ENCODE measurements at regions not wholly inside any gene's neighbourhood (a gene's known extent, or its start where the extent isn't known, plus 50 kb on each side); places are given as distances from the start of the nearest gene placed in this dataset.
"Not testable (repeated sequence)": the region's sequence is repeated elsewhere in the genome, so short reads cannot be mapped to it uniquely, and the experiment has no call there.

DNA sequence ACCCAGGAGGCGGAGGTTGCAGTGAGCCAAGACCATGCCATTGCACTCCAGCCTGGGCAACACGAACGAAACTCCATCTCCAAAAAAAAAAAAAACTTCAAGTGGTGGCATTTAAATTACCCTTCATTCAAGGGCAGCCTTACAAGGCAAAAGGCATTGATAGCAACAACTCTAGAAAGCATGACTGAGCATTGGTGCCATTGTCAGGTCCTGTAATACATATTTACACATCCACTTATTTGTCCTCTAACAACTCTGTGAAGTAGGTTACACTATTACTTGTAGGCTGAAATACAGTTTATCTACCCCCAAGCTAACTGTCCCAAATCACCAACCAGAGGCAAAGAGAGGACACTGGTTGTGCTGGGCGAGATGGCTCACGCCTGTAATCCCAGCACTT is 52.7 kb upstream of the LARP1 start:
- no peak for DNase-seq

DNA sequence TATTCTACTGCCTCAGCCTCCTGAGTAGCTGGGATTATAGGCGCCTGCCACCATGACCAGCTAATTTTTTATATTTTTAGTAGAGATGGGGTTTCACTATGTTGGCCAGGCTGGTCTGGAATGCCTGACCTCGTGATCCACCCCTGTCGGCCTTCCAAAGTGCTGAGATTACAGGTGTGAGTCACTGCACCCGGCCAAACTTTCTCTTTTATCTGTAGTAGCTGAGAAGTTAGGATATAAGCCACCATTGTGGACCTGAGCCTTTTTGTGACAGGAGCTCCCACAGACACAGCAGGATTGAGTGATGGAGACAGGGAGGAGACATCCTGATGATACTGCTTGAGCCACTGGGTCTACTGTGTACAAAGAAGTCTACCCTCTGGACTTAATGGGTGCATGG is 53.5 kb upstream of the LARP1 start:
- DNase-seq: not testable (repeated sequence)

DNA sequence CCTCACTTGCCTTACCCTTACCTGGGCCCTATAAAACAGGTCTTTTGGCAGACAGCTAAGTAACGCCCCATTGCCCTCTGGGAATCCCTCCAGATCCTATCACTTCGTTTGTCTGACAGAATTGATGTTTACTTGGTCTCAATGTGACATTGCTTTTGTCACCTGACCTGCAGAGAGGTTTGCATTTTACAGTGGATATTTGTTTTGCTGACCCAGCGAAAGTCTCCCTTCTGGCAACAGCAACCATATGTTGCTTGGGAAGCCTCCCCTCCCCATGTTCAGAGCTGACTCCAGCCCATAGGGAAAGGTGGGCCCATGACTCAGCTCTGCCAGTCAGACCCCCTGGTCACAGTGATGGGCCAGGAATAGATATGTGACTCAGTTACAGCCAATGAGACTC is 54.0 kb upstream of the LARP1 start:
- DNase-seq: no peak

DNA sequence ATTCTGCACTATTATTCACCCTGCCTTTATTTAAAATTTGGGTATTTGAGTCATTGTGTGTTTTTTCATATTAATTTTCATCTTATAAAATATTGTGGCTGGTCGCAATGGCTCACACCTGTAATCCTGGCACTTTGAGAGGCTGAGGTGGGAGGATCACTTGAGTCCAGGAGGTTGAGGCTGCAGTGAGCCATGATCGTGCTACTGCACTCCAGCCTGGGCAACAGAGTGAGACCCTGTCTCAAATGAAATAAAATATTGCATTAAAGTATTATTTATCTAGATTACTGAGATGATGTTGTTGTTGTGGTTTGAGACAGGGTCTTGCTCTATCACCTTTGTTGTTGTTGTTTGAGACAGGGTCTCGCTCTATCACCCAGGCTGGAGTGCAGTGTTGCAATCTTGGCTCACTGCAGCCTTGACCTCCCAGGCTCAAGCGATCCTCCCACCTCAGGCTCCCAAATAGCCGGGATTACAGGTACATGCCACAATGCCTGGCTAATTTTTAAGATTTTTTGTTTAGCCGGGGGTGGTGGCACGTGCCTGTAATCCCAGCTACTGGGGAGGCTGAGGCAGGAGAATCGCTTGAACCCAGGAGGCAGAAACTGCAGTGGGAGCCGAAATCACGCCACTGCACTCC is 54.8 kb upstream of the LARP1 start:
- DNase-seq: not testable (repeated sequence)

DNA sequence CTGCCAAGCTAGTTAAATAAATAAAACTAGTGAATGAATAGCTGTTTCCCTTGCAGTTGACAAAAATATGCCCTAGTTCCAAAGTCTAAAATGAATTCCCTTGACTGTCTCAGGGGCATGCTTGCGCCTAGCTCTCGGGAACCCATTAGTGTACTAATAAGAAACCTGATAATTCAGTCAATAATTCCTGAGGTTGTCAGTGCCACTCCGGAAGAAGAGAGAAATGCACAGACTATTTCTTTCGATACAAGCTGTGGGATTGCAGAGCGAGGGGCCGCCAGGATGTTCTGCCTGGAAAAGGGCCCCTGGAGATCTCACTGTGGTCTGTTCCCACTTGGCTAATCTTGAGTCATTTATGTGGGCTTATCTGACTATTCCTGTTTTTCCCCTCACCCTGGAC is 56.4 kb upstream of the LARP1 start:
- DNase-seq: no peak

DNA sequence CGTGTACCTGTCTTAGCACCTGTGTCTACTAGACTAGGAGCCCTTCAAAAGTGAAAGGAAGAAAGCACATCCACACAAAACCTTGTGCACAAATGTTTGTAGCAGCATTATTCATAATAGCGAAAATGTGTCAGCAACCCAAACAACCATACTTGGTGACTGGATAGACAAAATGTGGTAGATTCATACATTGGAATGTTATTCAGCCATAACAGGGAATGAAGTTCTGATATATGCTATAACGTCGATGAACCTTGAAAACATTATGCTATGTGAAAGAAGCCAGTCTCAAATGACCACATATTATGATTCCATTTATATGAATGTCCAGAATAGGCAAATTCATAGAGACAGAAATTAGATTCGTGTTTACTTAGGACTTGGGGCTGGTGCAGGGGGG is 57.8 kb upstream of the LARP1 start:
- DNase-seq: no peak

DNA sequence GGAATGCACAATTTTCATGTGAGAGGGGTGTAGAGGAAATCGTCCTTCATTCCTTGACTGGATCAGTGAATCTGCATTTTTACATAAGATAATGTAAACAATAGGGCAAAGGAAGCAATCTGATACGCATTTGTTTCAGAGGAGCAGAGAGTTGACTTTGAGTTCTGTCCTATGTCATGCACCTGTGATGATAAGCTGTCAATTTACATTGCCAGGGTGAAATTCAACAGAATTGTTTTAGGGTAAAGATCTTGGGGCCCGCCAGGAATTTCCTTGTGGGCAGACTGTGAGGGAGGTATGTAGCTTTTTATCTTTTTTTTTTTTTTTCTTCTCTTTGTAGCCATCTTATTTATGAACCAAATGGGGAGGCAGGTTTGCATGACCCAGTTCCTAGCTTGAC is 58.3 kb upstream of the LARP1 start:
- no peak for DNase-seq

DNA sequence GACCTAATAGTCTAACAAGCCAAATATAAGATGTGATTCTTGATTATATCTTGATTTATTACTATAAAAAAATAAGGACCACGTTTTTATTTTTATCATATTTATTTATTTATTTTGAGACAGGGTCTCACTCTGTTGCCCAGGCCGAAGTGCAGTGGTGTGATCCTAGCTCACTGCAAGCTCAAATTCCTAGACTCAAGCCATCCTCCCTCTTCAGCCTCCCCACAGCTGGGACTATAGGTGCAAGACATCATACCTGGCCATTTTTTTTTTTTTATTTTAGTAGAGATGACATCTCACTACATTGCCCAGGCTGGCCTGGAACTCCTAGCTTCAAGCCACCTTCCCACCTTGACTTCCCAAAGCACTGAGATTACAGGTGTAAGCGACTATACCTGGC is 61.0 kb upstream of the LARP1 start:
- DNase-seq: no peak

DNA sequence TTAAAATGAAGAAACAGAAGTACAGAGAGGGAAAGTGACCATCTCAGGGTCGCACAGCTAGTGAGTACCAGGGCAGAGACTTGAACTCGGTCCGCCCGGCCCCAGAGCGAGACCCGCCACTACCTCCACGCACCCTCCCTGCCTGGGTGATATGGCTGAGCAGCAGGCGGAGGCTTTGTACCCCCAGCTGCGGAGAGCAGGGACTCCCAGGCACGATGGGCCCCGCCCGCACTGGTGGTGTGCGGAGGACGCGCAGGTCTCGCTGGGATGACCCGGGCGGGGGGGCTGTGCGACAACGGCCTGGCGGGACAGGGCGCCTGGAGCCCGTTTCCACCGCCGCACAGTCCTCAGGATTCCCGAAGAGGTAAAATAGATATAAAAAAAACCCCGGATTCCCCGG is 64.7 kb upstream of the LARP1 start:
- no peak for DNase-seq

DNA sequence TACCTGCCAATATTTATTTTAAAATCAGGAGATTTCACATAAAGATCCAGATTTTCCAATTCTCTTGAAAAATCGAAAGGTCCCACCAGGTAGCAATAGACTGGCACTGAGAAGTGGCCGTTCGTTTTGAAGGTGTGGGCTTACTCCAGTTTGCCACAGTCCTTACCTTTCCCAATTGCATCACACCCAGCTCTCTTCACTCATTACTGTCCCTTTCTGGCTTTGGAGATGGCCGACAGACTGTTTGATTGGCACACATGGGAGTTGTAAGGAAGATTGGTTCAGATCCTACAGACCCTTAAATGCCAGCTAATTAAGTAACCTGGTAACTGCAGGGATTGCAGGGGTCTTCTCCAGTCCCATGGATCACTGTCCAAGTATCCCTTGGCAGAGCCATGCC is 68.7 kb upstream of the LARP1 start:
- DNase-seq: no peak

DNA sequence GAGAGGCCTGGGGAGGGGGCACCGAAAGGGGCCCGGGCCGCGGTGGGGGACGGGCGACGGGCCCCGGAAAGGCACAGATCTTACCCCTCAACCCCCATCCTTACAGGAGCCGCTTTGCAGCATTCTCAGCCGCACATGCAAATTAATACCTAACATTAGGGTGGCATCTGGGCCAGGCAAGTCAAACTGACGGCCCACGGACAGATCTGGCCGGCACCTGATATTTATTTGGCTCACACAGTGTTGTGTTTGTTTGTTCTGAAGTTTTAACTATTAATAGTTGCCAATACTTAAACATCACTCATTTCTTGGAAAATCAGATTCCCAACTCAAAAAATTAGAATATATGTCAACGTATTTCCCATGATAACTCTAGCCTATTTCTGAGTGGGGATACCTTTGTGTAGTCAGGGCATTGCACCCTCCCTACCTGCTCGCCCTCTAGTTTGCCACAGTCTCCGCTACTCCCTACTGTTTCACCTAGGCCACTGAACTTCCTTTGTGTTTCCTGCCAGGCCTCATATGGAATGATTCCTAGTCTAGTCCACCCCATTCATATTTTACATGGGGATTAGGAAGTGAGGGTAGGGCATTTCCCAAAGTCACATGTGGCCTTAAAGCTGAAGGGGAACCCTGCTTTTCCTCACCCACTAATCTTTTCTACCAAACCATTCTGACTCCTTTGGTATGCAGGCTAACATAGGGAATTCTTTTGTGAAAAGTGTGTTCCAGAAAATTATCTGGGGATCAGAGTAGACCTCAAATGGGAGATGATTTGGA is 71.9 kb upstream of the LARP1 start:
- no peak for DNase-seq

DNA sequence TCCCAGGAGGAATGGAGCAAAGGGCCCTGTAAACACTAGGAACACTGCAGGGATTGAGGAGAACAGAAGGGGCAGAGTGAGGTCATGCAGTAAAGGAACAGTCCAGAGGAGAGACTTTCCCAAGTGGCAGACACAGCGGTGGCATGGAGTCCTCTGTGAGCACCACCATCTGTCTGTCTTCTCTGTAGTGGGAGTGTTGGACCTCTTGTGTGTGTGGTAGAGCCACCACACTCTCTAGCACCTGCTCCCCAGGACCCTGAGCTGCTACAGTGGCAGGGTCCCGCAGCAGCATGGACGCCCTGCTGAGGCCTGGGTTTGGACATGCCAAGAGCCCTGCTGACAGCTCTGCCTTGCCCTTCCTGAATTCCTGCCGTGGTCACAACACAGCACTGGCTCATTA is 75.7 kb upstream of the LARP1 start:
- no peak for DNase-seq

DNA sequence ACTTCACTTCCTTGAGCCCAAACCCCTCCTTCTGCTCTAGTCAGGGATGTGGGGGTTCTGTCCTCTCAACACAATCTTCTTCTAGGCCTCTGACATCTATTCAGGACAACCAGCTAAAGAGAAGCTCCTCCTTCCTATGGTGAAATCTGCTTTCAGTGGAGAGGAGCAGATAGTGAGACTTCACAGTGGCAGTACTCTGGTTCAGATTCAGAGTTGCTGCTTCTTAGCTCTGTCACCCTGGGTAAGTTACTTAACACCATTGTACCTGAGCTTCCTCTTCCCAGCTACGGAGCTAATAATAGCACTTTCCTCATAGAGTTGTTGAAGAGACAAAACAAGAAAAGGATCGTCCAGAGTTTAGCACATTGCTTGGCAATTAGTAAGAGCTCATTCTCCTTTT is 77.3 kb upstream of the LARP1 start:
- no peak for DNase-seq

DNA sequence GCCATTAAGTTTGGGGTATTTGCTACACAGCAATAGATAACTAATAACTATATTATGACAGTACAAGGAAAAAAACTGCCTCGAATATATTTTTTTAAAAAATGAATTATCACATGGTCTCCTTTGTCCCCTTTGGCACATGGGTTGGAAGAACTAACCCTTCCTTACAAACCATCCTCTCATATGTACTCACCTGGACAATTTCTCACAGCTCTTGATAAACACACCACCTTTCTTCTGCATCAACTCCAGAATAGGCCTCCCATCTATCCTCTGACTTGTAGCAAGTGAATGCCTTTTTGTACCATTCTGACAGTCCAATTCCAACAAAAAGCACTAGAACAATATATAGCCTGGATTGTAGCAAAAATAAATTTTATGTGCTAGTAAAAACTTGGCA is 78.7 kb upstream of the LARP1 start:
- DNase-seq: no peak

DNA sequence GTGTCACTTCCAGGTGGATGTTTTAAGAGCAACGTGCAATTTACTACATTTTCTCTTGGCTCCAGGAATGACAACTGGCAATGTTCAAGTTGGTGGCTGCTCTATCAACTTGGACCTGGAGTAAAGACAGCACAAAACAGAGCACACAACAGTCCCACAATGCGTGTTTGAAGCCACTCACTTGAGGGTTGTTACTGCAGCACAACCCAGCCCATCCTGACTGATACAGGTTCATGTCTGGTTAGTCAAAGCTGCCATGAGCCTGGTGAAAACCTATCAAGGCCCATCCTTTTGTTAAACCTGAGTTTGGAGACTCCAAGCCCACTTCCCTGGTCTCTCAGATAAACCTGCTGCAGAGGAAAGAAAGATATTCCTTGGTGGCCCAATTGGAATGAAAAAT is 81.1 kb upstream of the LARP1 start:
- DNase-seq: no peak

DNA sequence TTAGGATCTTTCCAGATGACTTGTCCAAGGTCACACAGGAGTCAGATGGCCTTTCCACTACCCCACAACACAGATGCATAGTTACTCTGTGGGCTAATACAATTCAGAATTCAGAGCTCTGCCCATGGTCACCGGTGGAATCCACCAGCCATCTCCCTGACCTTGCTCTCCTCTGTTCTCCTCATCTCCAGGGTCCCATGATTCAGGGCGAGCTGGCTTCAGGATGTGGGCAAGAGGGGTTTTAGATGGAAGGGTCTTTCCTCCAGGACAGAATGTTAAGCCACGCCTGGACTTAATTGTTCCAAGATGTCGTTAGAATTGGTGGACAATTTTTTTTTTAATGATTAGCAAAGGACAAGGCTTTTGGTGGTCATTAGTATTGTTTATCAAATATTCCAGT is 81.7 kb upstream of the LARP1 start:
- no peak for DNase-seq

DNA sequence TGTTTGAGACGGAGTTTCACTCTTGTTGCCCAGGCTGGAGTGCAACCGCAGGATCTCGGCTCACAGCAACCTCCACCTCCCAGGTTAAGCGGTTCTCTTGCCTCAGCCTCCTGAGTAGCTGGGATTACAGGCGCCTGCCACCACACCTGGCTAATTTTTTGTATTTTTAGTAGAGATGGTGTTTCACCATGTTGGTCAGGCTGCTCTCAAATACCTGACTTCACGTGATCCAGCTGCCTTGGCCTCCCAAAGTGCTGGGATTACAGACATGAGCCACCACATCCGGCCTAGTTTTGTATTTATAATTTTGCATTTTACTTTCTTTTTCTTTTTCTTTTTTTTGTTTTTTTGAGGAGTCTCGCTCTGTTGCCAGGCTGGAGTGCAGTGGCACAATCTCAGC is 85.3 kb upstream of the LARP1 start:
- DNase-seq: not testable (repeated sequence)

DNA sequence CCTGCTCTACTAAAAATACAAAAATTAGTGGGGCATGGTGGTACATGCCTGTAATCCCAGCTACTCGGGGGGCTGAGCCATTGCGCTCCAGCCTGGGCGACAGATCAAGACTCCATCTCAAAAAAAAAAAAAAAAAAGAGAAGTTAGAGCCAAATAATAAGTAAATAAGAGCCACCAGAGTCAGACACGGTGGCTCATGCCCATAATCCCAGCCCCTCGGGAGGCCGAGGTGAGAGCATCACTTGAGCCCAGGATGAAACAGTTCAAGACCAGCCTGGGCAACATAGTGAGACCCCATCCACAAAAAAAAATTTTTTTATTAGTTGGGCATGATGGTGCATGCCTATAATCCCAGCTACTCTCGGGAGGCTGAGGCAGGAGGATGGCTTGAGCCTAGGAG is 85.8 kb upstream of the LARP1 start:
- no peak for DNase-seq

DNA sequence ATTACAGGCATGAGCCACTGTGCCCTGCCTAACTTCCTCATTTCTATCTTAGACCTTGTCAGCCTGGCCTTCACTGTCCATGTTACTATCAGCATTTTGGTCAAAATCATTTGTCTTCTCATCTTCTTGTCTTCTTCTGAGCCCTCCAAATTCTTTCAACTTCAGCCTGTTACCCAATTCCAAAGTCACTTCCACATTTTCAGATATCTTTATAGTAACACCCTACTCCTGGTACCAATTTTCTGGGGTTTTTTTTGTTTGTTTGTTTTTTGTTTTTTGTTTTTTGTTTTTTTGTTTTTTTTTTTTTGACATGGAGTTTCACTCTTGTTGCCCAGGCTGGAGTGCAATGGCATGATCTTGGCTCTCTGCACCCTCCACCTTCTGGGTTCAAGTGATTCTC is 90.3 kb upstream of the LARP1 start:
- DNase-seq: no peak

DNA sequence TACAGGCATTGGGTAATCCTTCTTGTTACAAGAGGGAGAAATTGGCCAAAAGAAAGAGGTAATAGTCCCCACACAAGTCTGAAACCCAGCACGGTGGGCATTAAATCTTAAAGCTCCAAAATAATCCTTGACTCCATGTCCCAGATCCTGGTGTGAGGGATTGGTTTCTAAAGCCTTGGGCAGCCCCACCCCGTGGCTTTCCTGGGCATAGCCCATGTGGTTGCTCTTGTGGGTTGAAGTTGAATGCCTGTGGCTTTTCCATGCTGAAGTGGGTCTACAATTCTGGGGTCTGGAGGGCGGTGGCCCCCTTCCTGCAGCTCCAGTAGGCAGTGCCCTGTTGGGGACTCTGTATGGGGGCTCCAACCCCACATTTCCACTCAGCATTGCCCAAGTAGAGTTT is 91.8 kb upstream of the LARP1 start:
- no peak for DNase-seq

DNA sequence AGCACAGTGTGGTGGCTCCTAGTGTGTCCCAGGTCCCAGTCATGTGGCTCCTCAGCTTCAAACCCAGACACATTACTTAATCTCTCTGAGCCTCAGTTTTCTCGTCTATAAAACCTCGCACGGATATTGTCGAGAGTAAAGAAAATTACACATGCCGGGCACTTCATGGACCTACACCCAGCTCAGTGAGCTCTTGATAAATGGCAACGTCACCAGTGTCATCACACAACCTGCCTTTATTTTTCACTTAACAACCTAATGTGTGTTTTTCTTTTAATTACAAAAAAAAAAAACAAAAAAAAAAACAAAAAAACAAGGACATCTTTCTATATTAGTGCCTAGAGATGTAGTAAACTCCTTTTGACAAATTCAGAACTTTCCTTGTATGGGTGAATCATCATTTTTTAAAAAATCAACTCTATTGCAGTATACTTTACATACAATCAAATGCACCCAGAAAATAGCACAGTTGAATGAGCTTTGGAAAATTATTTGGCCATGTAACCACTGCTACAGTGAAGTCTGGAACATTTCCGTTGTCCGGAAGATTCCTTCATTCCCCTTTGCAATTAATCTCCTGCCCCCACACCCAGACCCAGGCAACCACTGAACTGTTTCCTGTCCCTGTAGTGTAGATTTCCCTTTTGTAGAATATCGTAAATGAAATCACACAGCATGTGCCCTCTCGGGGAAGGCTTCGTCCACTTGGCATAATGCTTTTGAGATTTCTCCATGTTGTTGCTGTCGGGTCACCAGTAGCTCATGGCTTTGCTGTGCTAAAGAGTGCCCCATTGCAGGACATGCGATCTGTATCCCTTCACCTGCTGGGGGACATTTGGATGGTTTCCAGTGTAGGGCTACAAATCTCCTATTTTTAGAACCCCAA is 100.4 kb upstream of the LARP1 start:
- no peak for DNase-seq

DNA sequence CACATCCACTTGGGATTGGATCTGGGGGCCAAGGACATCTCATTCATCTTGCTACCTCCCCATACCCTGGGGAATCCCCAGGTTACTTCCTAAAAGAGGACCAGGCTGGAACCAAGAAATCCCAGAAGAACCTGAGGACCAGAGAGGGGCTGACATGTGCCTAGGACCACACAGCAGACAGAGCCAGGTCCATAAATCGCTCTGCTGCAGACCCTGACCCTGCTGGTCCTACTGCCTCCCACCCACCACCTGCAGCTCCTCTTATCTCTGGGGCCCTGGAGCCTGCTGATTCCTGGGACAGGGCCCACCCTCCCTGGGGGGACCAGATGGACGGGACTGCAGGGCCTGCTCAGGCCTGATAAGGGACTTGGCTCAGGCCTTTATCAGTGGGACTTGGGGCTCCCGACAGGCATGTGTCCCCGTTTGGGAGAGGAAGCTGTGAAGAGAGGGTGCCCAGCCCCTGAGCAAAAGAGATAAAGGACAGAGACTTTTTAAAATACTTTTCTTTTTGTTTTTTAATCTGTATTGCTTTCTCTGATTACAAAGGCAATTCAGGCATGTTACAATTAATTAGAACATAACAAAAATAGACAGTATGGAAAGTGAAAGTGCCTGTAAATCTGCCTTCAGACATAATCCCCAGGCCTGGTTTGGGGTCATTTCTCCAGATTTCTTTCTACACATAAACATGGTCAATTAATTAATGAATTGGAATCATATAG is 101.3 kb upstream of the LARP1 start:
- DNase-seq: no peak

DNA sequence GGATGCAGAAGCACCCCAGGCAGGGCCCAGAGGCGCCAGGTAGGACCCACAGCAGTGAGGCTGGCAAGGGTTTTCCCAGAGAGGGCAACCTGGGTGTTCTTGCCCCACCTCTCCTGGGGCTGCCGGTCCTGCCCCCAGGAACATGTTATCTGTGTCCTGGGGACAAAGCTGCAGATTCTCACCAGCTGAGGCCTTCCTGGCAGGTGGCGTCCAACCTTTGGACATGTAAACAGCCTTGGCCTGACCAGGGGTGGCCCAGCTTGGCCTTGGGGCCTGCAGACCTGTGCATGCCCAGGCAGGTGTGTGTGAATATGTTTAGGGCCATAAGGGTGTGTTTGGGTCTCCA is 101.8 kb upstream of the LARP1 start:
- no peak for DNase-seq

All from CD4-positive, alpha-beta T cell treated with Interleukin-4 for 1 hour (primary cell).